ENCODE measurements at regions not wholly inside any gene's neighbourhood (a gene's known extent, or its start where the extent isn't known, plus 50 kb on each side); places are given as distances from the start of the nearest gene placed in this dataset.

DNA sequence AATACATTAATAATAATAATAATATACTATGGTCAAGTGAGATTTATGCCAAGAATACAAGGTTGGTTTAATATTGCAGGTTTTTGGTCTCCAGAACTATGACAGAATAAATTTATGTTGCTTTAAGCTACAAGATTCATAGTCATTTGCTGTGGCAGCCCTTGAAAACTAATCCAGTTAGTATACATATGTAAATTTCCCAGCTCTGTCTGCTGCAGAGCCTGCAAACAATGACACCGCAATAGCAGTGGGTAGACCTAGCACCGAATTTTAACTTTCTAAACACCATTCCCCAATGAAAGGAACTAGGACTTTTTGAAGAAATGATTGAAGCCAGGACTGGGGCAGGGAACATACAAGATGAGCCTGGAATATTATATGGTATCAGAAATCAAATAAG lies 647.7 kb upstream of the NRSN1 start (continued):
- TF ChIP-seq HOXA7 (CRISPR knock-in tag; IDR thresholded peaks at IDR 0.05) = no peak

DNA sequence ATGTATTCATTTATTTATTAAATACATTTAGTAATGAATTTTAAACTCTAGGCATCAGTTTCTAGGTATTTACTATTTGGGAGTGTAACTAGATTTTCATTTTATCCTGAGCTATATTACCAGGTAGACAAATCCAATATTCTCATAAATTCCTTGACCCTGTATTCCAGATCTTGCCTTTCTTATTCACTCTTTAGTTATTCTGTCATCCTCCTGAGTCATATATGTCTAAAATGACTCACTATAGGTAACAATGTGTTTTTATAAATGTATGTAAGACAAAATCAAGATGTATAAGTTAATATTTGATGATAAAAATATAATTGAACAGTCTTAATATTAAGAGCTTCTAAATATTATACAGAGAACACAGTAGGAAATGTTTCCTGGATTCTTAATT lies 642.1 kb upstream of the NRSN1 start:
- CTCF ChIA-PET = no interaction called here
- DNase-seq (ENCODE audit: low read depth in 1 of 2, low spot score in 1 of 2) = no peak
- no peaks in the 10 kb centered on the region for H3K4me1 ChIP-seq
- no peak overlapping the region for H3K4me2 ChIP-seq
- H3K27ac ChIP-seq = no peak overlapping the region
- POLR2A ChIA-PET = no interaction called here
- H3K4me3 ChIP-seq = no peak overlapping the region
- ATAC-seq = no peak
- TF ChIP-seq MAFK (IDR thresholded peaks at IDR 0.05; ENCODE audit: partially characterized antibody) (no peak), FOXS1 (CRISPR knock-in tag; IDR thresholded peaks at IDR 0.05) (no peak), HOXB13 (CRISPR knock-in tag; IDR thresholded peaks at IDR 0.05; ENCODE audit: low read depth) (no peak), CBX2 (IDR thresholded peaks at IDR 0.05; ENCODE audit: borderline replicate concordance, low read depth) (no peak), MAZ (IDR thresholded peaks at IDR 0.05; ENCODE audit: borderline replicate concordance, low read depth, low read length) (no peak), ZC3H11A (IDR thresholded peaks at IDR 0.05) (no peak), BHLHE40 (IDR thresholded peaks at IDR 0.05; ENCODE audit: low read depth, low read length) (no peak), RFX5 (IDR thresholded peaks at IDR 0.05) (no peak)
- TF ChIP-seq, protein P1, sequence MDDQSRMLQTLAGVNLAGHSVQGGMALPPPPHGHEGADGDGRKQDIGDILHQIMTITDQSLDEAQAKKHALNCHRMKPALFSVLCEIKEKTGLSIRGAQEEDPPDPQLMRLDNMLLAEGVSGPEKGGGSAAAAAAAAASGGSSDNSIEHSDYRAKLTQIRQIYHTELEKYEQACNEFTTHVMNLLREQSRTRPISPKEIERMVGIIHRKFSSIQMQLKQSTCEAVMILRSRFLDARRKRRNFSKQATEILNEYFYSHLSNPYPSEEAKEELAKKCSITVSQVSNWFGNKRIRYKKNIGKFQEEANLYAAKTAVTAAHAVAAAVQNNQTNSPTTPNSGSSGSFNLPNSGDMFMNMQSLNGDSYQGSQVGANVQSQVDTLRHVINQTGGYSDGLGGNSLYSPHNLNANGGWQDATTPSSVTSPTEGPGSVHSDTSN (IDR thresholded peaks at IDR 0.05) = no peak
- FAIRE-seq = no peak
- H3K9me3 ChIP-seq = no peaks in the 10 kb centered on the region

DNA sequence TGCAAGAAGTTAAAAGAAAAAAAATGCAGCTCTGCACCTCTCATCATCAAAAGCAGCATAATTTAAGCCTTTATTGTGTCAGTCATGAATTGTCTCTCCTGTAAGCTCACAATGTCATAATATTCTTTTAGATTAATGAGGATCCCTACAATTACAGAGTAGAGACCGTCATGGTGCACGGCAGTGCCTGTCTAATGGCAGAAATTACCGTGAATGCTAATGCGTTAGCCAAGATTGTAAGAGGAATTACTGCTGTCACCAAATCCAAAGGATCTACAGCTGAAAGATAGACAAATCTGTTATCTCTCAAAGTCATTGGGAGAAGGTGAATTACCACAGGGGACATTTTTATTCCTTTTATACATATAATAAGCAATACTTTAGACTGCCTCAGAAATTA lies 631.6 kb upstream of the NRSN1 start:
- Histone ChIP-seq H3K4me2 (no peak overlapping the region), H3K9me3 (no peaks in the 10 kb centered on the region), H3K4me1 (no peaks in the 10 kb centered on the region), H3K27ac (no peak overlapping the region), H3K4me3 (no peak overlapping the region)
- TF ChIP-seq JUNB (IDR thresholded peaks at IDR 0.05) = no peak
- TF ChIP-seq, protein P2, sequence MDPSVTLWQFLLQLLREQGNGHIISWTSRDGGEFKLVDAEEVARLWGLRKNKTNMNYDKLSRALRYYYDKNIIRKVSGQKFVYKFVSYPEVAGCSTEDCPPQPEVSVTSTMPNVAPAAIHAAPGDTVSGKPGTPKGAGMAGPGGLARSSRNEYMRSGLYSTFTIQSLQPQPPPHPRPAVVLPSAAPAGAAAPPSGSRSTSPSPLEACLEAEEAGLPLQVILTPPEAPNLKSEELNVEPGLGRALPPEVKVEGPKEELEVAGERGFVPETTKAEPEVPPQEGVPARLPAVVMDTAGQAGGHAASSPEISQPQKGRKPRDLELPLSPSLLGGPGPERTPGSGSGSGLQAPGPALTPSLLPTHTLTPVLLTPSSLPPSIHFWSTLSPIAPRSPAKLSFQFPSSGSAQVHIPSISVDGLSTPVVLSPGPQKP (IDR thresholded peaks at IDR 0.05; ENCODE audit: low read depth, low read length) = no peak
- TF ChIP-seq, protein P3, sequence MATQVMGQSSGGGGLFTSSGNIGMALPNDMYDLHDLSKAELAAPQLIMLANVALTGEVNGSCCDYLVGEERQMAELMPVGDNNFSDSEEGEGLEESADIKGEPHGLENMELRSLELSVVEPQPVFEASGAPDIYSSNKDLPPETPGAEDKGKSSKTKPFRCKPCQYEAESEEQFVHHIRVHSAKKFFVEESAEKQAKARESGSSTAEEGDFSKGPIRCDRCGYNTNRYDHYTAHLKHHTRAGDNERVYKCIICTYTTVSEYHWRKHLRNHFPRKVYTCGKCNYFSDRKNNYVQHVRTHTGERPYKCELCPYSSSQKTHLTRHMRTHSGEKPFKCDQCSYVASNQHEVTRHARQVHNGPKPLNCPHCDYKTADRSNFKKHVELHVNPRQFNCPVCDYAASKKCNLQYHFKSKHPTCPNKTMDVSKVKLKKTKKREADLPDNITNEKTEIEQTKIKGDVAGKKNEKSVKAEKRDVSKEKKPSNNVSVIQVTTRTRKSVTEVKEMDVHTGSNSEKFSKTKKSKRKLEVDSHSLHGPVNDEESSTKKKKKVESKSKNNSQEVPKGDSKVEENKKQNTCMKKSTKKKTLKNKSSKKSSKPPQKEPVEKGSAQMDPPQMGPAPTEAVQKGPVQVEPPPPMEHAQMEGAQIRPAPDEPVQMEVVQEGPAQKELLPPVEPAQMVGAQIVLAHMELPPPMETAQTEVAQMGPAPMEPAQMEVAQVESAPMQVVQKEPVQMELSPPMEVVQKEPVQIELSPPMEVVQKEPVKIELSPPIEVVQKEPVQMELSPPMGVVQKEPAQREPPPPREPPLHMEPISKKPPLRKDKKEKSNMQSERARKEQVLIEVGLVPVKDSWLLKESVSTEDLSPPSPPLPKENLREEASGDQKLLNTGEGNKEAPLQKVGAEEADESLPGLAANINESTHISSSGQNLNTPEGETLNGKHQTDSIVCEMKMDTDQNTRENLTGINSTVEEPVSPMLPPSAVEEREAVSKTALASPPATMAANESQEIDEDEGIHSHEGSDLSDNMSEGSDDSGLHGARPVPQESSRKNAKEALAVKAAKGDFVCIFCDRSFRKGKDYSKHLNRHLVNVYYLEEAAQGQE (IDR thresholded peaks at IDR 0.05) = no peak
- no peak for TF ChIP-seq HEYL (CRISPR knock-in tag; IDR thresholded peaks at IDR 0.05)
- no peak for TF ChIP-seq KDM5A (IDR thresholded peaks at IDR 0.05)
- TF ChIP-seq, protein P4, sequence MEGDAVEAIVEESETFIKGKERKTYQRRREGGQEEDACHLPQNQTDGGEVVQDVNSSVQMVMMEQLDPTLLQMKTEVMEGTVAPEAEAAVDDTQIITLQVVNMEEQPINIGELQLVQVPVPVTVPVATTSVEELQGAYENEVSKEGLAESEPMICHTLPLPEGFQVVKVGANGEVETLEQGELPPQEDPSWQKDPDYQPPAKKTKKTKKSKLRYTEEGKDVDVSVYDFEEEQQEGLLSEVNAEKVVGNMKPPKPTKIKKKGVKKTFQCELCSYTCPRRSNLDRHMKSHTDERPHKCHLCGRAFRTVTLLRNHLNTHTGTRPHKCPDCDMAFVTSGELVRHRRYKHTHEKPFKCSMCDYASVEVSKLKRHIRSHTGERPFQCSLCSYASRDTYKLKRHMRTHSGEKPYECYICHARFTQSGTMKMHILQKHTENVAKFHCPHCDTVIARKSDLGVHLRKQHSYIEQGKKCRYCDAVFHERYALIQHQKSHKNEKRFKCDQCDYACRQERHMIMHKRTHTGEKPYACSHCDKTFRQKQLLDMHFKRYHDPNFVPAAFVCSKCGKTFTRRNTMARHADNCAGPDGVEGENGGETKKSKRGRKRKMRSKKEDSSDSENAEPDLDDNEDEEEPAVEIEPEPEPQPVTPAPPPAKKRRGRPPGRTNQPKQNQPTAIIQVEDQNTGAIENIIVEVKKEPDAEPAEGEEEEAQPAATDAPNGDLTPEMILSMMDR (IDR thresholded peaks at IDR 0.05) = no peak
- TF ChIP-seq HDAC2 (IDR thresholded peaks at IDR 0.05) = no peak
- DNase-seq (ENCODE audit: low read depth in 1 of 2, low spot score in 1 of 2) (no peak), FAIRE-seq (no peak), ATAC-seq (no peak)
- ChIA-PET CTCF (no interaction called here), POLR2A (no interaction called here)
- 33% methylated on average over 4 of the region's 4 CpGs for WGBS (ENCODE audit: missing lambda C conversion rate)

All from A549 (cell line).